IMR-90 (cell line): ENCODE measurements at regions not wholly inside any gene's neighbourhood (a gene's known extent, or its start where the extent isn't known, plus 50 kb on each side); places are given as distances from the start of the nearest gene placed in this dataset.

Experiments used
- ATAC-seq: fragments of 200-7000 bp; cut with Tn5 transposase; 2 replicates; pipeline ENCODE4 v1.9.1; 2020; ENCODE audit warnings: low read depth, mild to moderate bottlenecking, moderate library complexity
- BruUV-seq: library from RNA; stranded (reverse); fragments of 400-500 nt; replicated peaks from 2 replicates; lab custom pipeline; 2021; lab: Mats Ljungman, UMichigan
- CTCF ChIA-PET: fragments of 300-600 bp; formaldehyde crosslinking; extraction: SDS; loops from one replicate; lab custom pipeline; 2021; ENCODE audit warnings: antibody characterized with exemption; lab: Yijun Ruan, JAX
- POLR2A ChIA-PET: fragments of 300-600 bp; sonication (Branson Sonifier 250); formaldehyde crosslinking; loops from one replicate; lab custom pipeline; 2022; ENCODE audit warnings: antibody characterized with exemption; ENCODE audit not compliant: unreplicated experiment; lab: Charles Lee
- DNase-seq: peaks from one replicate; pipeline ENCODE4 v3.0.0; 2013
- H2AFZ ChIP-seq: replicated peaks from 2 replicates; pipeline ENCODE3; 2013; ENCODE audit warnings: low read length, mild to moderate bottlenecking; ENCODE audit not compliant: poor library complexity
- H2AK5ac ChIP-seq: 2 replicates; pipeline ENCODE4 v1.6.1; 2013; ENCODE audit warnings: low read depth, low read length, inconsistent platforms
- H2AK9ac ChIP-seq: replicated peaks from 2 replicates; pipeline ENCODE3; 2013; ENCODE audit warnings: mild to moderate bottlenecking, low read depth, low read length, moderate library complexity; ENCODE audit not compliant: poor library complexity
- H2BK120ac ChIP-seq: 2 replicates; pipeline ENCODE4 v1.6.1; 2013; ENCODE audit warnings: low read depth, low read length, inconsistent platforms
- H2BK15ac ChIP-seq: 3 replicates; pipeline ENCODE4 v1.6.1; 2013; ENCODE audit warnings: low read depth, low read length, inconsistent platforms
- H2BK20ac ChIP-seq: 2 replicates; pipeline ENCODE4 v1.6.1; 2013; ENCODE audit warnings: low read depth, mild to moderate bottlenecking, inconsistent platforms, low read length, moderate library complexity
- H2BK5ac ChIP-seq: 2 replicates; pipeline ENCODE4 v1.6.1; 2013; ENCODE audit warnings: mild to moderate bottlenecking, low read depth, low read length, inconsistent platforms; ENCODE audit not compliant: poor library complexity, severe bottlenecking
- H3K14ac ChIP-seq: replicated peaks from 2 replicates; pipeline ENCODE4 v1.6.1; 2013; ENCODE audit warnings: low read depth, low read length, inconsistent platforms
- H3K18ac ChIP-seq: 2 replicates; pipeline ENCODE4 v1.6.1; 2013; ENCODE audit warnings: low read depth, low read length, control low read depth
- H3K23ac ChIP-seq: 2 replicates; pipeline ENCODE4 v1.6.1; 2013; ENCODE audit warnings: low read depth, low read length, inconsistent platforms
- H3K27ac ChIP-seq: 2 replicates; pipeline ENCODE4 v1.5.1; 2013; ENCODE audit warnings: mild to moderate bottlenecking, control low read depth, low read length; ENCODE audit not compliant: insufficient read depth
- H3K27me3 ChIP-seq: 2 replicates; pipeline ENCODE4 v1.6.1; 2013; ENCODE audit warnings: low read length; ENCODE audit not compliant: control insufficient read depth, insufficient read depth
- H3K36me3 ChIP-seq: 2 replicates; pipeline ENCODE4 v1.6.1; 2013; ENCODE audit warnings: low read length, mixed read lengths; ENCODE audit not compliant: control insufficient read depth, insufficient read depth
- H3K4ac ChIP-seq: 2 replicates; pipeline ENCODE4 v1.6.1; 2013; ENCODE audit warnings: low read depth, low read length, inconsistent platforms
- H3K4me1 ChIP-seq: 2 replicates; pipeline ENCODE4 v1.6.1; 2013; ENCODE audit warnings: low read length, mixed read lengths; ENCODE audit not compliant: control insufficient read depth, insufficient read depth
- H3K4me2 ChIP-seq: 2 replicates; pipeline ENCODE4 v1.6.1; 2013; ENCODE audit warnings: low read depth, mild to moderate bottlenecking, control low read depth, low read length, moderate library complexity
- H3K4me3 ChIP-seq: 2 replicates; pipeline ENCODE4 v1.5.1; 2013; ENCODE audit warnings: low read depth, mild to moderate bottlenecking, control low read depth, low read length, moderate library complexity; ENCODE audit not compliant: insufficient read depth
- H3K56ac ChIP-seq: 2 replicates; pipeline ENCODE4 v1.6.1; 2013; ENCODE audit warnings: low read length, inconsistent platforms; ENCODE audit not compliant: insufficient read depth; ENCODE audit errors: extremely low read depth
- H3K79me1 ChIP-seq, 2 experiments: 2 replicates each; pipeline ENCODE4 v1.6.1; 2013; ENCODE audit warnings: low read length in 2 of 2, inconsistent platforms in 1 of 2, low read depth in 1 of 2
- H3K9ac ChIP-seq: 2 replicates; pipeline ENCODE4 v1.6.1; 2013; ENCODE audit warnings: low read depth, low read length, control low read depth
- H3K9me1 ChIP-seq: 2 replicates; pipeline ENCODE4 v1.6.1; 2013; ENCODE audit warnings: low read length, inconsistent platforms; ENCODE audit not compliant: insufficient read depth
- H3K9me3 ChIP-seq: 2 replicates; pipeline ENCODE4 v1.6.1; 2013; ENCODE audit warnings: low read length; ENCODE audit not compliant: control insufficient read depth, insufficient read depth
- H4K20me1 ChIP-seq: 2 replicates; pipeline ENCODE4 v1.6.1; 2013; ENCODE audit warnings: low read length, inconsistent platforms; ENCODE audit not compliant: insufficient read depth
- H4K5ac ChIP-seq: 2 replicates; pipeline ENCODE4 v1.6.1; 2013; ENCODE audit warnings: mild to moderate bottlenecking, low read depth, low read length, control low read depth
- H4K8ac ChIP-seq, 2 experiments: 2 replicates each; pipeline ENCODE4 v1.6.1; 2013; ENCODE audit warnings: low read depth in 2 of 2, low read length in 2 of 2, control low read depth in 1 of 2, inconsistent platforms in 1 of 2
- H4K91ac ChIP-seq: 2 replicates; pipeline ENCODE4 v1.6.1; 2013; ENCODE audit warnings: low read depth, low read length, inconsistent platforms; ENCODE audit not compliant: insufficient read depth
- BHLHE40 ChIP-seq: fragments of 150-350 bp; IDR thresholded peaks from 2 replicates; pipeline ENCODE4 v1.6.1; 2016; ENCODE audit warnings: mild to moderate bottlenecking, low read depth, low read length
- CEBPB ChIP-seq: IDR thresholded peaks from 2 replicates; pipeline ENCODE4 v1.6.1; 2012; ENCODE audit warnings: low read depth, low read length, improper control_type of control experiment
- CHD1 ChIP-seq: IDR thresholded peaks from 2 replicates; pipeline ENCODE4 v1.6.1; 2012; ENCODE audit warnings: low read depth, low read length, improper control_type of control experiment
- CTCF ChIP-seq: conservative IDR thresholded peaks from 2 replicates; pipeline ENCODE4 v1.5.1; 2012; ENCODE audit warnings: mild to moderate bottlenecking, low read depth, low read length, improper control_type of control experiment
- ELK1 ChIP-seq: fragments of 150-350 bp; IDR thresholded peaks from 2 replicates; pipeline ENCODE4 v1.6.1; 2016; ENCODE audit warnings: low read depth, mild to moderate bottlenecking, low read length, moderate library complexity, borderline replicate concordance
- FOS ChIP-seq: fragments of 150-350 bp; IDR thresholded peaks from 2 replicates; pipeline ENCODE4 v1.6.1; 2016; ENCODE audit warnings: low read depth, low read length
- MAFK ChIP-seq: IDR thresholded peaks from 2 replicates; pipeline ENCODE4 v1.6.1; 2012; ENCODE audit warnings: low read depth, low read length, improper control_type of control experiment
- MAZ ChIP-seq: IDR thresholded peaks from 2 replicates; pipeline ENCODE4 v1.6.1; 2012; ENCODE audit warnings: low read depth, mild to moderate bottlenecking, low read length, improper control_type of control experiment, moderate library complexity, borderline replicate concordance
- MXI1 ChIP-seq: IDR thresholded peaks from 2 replicates; pipeline ENCODE4 v1.6.1; 2012; ENCODE audit warnings: low read depth, mild to moderate bottlenecking, low read length, moderate library complexity, borderline replicate concordance
- NFE2L2 ChIP-seq: fragments of 150-350 bp; IDR thresholded peaks from 2 replicates; pipeline ENCODE4 v1.6.1; 2016; ENCODE audit warnings: low read depth, mild to moderate bottlenecking, low read length
- POLR2A ChIP-seq: IDR thresholded peaks from 2 replicates; pipeline ENCODE4 v1.6.1; 2012; ENCODE audit warnings: mild to moderate bottlenecking, low read depth, low read length
- RAD21 ChIP-seq: IDR thresholded peaks from 2 replicates; pipeline ENCODE4 v1.6.1; 2012; ENCODE audit warnings: low read length, improper control_type of control experiment
- RCOR1 ChIP-seq: IDR thresholded peaks from 2 replicates; pipeline ENCODE4 v1.6.1; 2012; ENCODE audit warnings: mild to moderate bottlenecking, low read length, improper control_type of control experiment; ENCODE audit not compliant: insufficient replicate concordance
- RFX5 ChIP-seq: IDR thresholded peaks from 2 replicates; pipeline ENCODE4 v1.8.0; 2012; ENCODE audit warnings: low read depth, mild to moderate bottlenecking, low read length, moderate library complexity
- SMC3 ChIP-seq: fragments of 150-350 bp; IDR thresholded peaks from 2 replicates; pipeline ENCODE4 v1.6.1; 2016; ENCODE audit warnings: low read depth, mild to moderate bottlenecking, antibody characterized with exemption, low read length, moderate library complexity
- USF2 ChIP-seq: fragments of 150-350 bp; IDR thresholded peaks from 2 replicates; pipeline ENCODE4 v1.6.1; 2017; ENCODE audit warnings: mild to moderate bottlenecking, antibody characterized with exemption, low read length, low read depth
- WGBS, 2 experiments: methylation state at CpG; one replicate each; pipeline versions ENCODE4 v1.1.5 to v1.1.7; 2013; ENCODE audit warnings: missing lambda C conversion rate in 2 of 2; ENCODE audit not compliant: insufficient read length in 1 of 2; ENCODE audit errors: extremely low coverage in 2 of 2; 5-methylcytosine and 5-hydroxymethylcytosine counted together
- dilution Hi-C: fragments of 300-500 bp; cut with HindIII; formaldehyde crosslinking; loops from one replicate; pipeline ENCODE4 v1.14.3; 2018; ENCODE audit warnings: low sequenced_read_pairs; ENCODE audit not compliant: unreplicated experiment
- in situ Hi-C: fragments of 300-500 bp; cut with MboI; formaldehyde crosslinking; loops from 3 replicates; pipeline ENCODE4 v1.14.3; 2019; ENCODE audit warnings: low sequenced_read_pairs, inconsistent platforms, mixed read lengths
- intact Hi-C: fragments of 100-400 bp; cut with micrococcal nuclease; formaldehyde crosslinking; loops from 2 replicates; pipeline ENCODE4 v1.10.0; 2022

GRCh38 chr13:106906426-106906996 is 338.6 kb upstream of the ARGLU1 start:
- Histone ChIP-seq H3K9me1 (no peaks in the 10 kb centered on the region), H3K79me1 (no peaks in the 10 kb centered on the region), H3K9me3 (no peaks in the 10 kb centered on the region), H3K23ac (no peak overlapping the region), H3K9ac (no peak overlapping the region), H3K14ac (no peak overlapping the region), H4K5ac (no peak overlapping the region), H2AK9ac (no peak overlapping the region), H3K27me3 (peaks cover 10% of the 10 kb centered on the region), H2BK15ac (no peak overlapping the region), H3K56ac (no peak overlapping the region), H3K36me3 (no peaks in the 10 kb centered on the region), H2BK20ac (no peak overlapping the region), H3K27ac (no peak overlapping the region), H4K20me1 (no peaks in the 10 kb centered on the region), H3K4me2 (no peak overlapping the region), H3K4me3 (no peak overlapping the region), H3K18ac (no peak overlapping the region), H2AFZ (no peak overlapping the region), H3K4me1 (no peaks in the 10 kb centered on the region), H2AK5ac (no peak overlapping the region), H2BK120ac (no peak overlapping the region), H2BK5ac (no peak overlapping the region), H4K91ac (no peak overlapping the region), H4K8ac (no peak overlapping the region), H3K4ac (no peak overlapping the region)
- ChIA-PET CTCF (interaction anchor here (0.6 kb wide), 1 partner anchor 20 kb away, joined by 5 read pairs; no protein-coding TSS in a partner anchor), POLR2A (no interaction called here)
- intact Hi-C loops (no loop called here), in situ Hi-C loops (loop anchor here (25.0 kb wide), 1 partner anchor 206 kb away; no protein-coding TSS in a partner anchor), dilution Hi-C loops (no loop called here)
- no TSS peak for BruUV-seq
- ATAC-seq (no peak), DNase-seq (no peak)
- WGBS, 2 experiments: 82% methylated on average over 9 of the region's 13 CpGs; no CpG with 5 or more reads in 1 of the 2 experiments
- TF ChIP-seq USF2 (no peak), RCOR1 (no peak), POLR2A (no peak), RAD21 (no peak), MAZ (no peak), CHD1 (no peak), CTCF (no peak), MXI1 (no peak), RFX5 (no peak), NFE2L2 (no peak), FOS (no peak), BHLHE40 (no peak), MAFK (no peak), CEBPB (no peak), ELK1 (no peak), SMC3 (no peak)
